HEK293 (cell line): ENCODE measurements at regions not wholly inside any gene's neighbourhood (a gene's known extent, or its start where the extent isn't known, plus 50 kb on each side); places are given as distances from the start of the nearest gene placed in this dataset.

Experiments used
- CTCF ChIA-PET: fragments of 350-600 bp; formaldehyde crosslinking; extraction: SDS; loops from one replicate; lab custom pipeline; 2021; ENCODE audit warnings: antibody characterized with exemption; lab: Yijun Ruan, JAX
- POLR2A ChIA-PET: fragments of 300-600 bp; formaldehyde crosslinking; extraction: SDS; loops from one replicate; lab custom pipeline; 2020; ENCODE audit warnings: antibody characterized with exemption, inconsistent platforms; lab: Yijun Ruan, JAX
- H3K27ac ChIP-seq: fragments of 200-500 bp; sonication (Bioruptor generic); 2 replicates; pipeline ENCODE4 v1.5.1; 2014; ENCODE audit warnings: low read depth, low read length, control low read depth, inconsistent platforms; ENCODE audit errors: extremely low read depth
- H3K36me3 ChIP-seq, 2 experiments: fragments of 200-500 bp in 1 of 2; sonication (Bioruptor generic) in 1 of 2; 1 replicate in 1 of 2; 2 replicates in 1 of 2; pipeline ENCODE4 v1.5.1; 2014 to 2017; ENCODE audit warnings: inconsistent platforms in 2 of 2, low read length in 2 of 2; ENCODE audit not compliant: control insufficient read depth in 2 of 2, insufficient read depth in 1 of 2
- H3K4me1 ChIP-seq: fragments of 200-500 bp; sonication (Bioruptor generic); 2 replicates; pipeline ENCODE4 v1.5.1; 2014; ENCODE audit warnings: mild to moderate bottlenecking, low read length, inconsistent platforms; ENCODE audit not compliant: control insufficient read depth, insufficient read depth
- H3K4me3 ChIP-seq: 2 replicates; pipeline ENCODE4 v1.5.1; 2011; ENCODE audit warnings: low read depth, mild to moderate bottlenecking, control low read depth, low read length, moderate library complexity
- H3K9me3 ChIP-seq: fragments of 200-500 bp; sonication (Bioruptor generic); 2 replicates; pipeline ENCODE4 v1.5.1; 2014; ENCODE audit warnings: low read depth, low read length, inconsistent platforms; ENCODE audit not compliant: control insufficient read depth, insufficient read depth
- KLF7 ChIP-seq: fragments of 450-650 bp; formaldehyde crosslinking; IDR thresholded peaks from 2 replicates; pipeline ENCODE4 v1.5.1; 2016; ENCODE audit warnings: missing biosample characterization, missing genetic modification characterization, borderline replicate concordance
- TSHZ1 ChIP-seq: fragments of 450-650 bp; formaldehyde crosslinking; IDR thresholded peaks from 2 replicates; pipeline ENCODE4 v1.5.1; 2016; ENCODE audit warnings: missing biosample characterization, missing genetic modification characterization, borderline replicate concordance
- ZFP37 ChIP-seq: fragments of 450-650 bp; formaldehyde crosslinking; IDR thresholded peaks from 2 replicates; pipeline ENCODE4 v1.5.1; 2016; ENCODE audit warnings: missing biosample characterization, missing genetic modification characterization
- ZNF157 ChIP-seq: fragments of 450-650 bp; formaldehyde crosslinking; IDR thresholded peaks from 2 replicates; pipeline ENCODE4 v1.5.1; 2016; ENCODE audit warnings: missing biosample characterization, missing genetic modification characterization
- ZNF175 ChIP-seq: fragments of 450-650 bp; formaldehyde crosslinking; IDR thresholded peaks from 2 replicates; pipeline ENCODE4 v1.5.1; 2016; ENCODE audit warnings: missing biosample characterization, missing genetic modification characterization
- ZNF239 ChIP-seq: fragments of 450-650 bp; formaldehyde crosslinking; IDR thresholded peaks from 2 replicates; pipeline ENCODE4 v1.5.1; 2016; ENCODE audit warnings: missing biosample characterization, missing genetic modification characterization
- ZNF501 ChIP-seq: fragments of 450-650 bp; formaldehyde crosslinking; IDR thresholded peaks from 2 replicates; pipeline ENCODE4 v1.5.1; 2016; ENCODE audit warnings: missing biosample characterization, missing genetic modification characterization
- ZNF548 ChIP-seq: fragments of 450-650 bp; formaldehyde crosslinking; IDR thresholded peaks from 2 replicates; pipeline ENCODE4 v1.5.1; 2016; ENCODE audit warnings: missing biosample characterization, missing genetic modification characterization
- ZNF600 ChIP-seq: fragments of 450-650 bp; formaldehyde crosslinking; IDR thresholded peaks from 2 replicates; pipeline ENCODE4 v1.5.1; 2016; ENCODE audit warnings: missing biosample characterization, missing genetic modification characterization
- ZNF747 ChIP-seq: fragments of 450-650 bp; formaldehyde crosslinking; IDR thresholded peaks from 2 replicates; pipeline ENCODE4 v1.5.1; 2016; ENCODE audit warnings: missing biosample characterization, missing genetic modification characterization
- ZNF792 ChIP-seq: fragments of 450-650 bp; formaldehyde crosslinking; IDR thresholded peaks from 2 replicates; pipeline ENCODE4 v1.5.1; 2016; ENCODE audit warnings: missing biosample characterization, missing genetic modification characterization
- ZNF843 ChIP-seq: fragments of 450-650 bp; formaldehyde crosslinking; IDR thresholded peaks from 2 replicates; pipeline ENCODE4 v1.5.1; 2016; ENCODE audit warnings: missing biosample characterization, missing genetic modification characterization
- TF ChIP-seq, protein P1 (sequence below): IDR thresholded peaks from 2 replicates; pipeline ENCODE4 v1.6.1; 2011; ENCODE audit warnings: mild to moderate bottlenecking, low read depth, low read length, borderline replicate concordance
- TF ChIP-seq, protein P2 (sequence below): fragments of 450-650 bp; formaldehyde crosslinking; conservative IDR thresholded peaks from 2 replicates; pipeline ENCODE4 v1.5.1; 2016; ENCODE audit warnings: low read depth, missing biosample characterization, missing genetic modification characterization
- TF ChIP-seq, protein P3 (sequence below): fragments of 450-650 bp; formaldehyde crosslinking; IDR thresholded peaks from 2 replicates; pipeline ENCODE4 v1.5.1; 2016; ENCODE audit warnings: missing biosample characterization, missing genetic modification characterization
- TF ChIP-seq, protein P4 (sequence below): fragments of 450-650 bp; formaldehyde crosslinking; IDR thresholded peaks from 2 replicates; pipeline ENCODE4 v1.5.1; 2016; ENCODE audit warnings: missing biosample characterization, missing genetic modification characterization
- TF ChIP-seq, protein P5 (sequence below): fragments of 450-650 bp; IDR thresholded peaks from 2 replicates; pipeline ENCODE4 v1.5.1; 2018; ENCODE audit warnings: missing biosample characterization, missing genetic modification characterization

DNA sequence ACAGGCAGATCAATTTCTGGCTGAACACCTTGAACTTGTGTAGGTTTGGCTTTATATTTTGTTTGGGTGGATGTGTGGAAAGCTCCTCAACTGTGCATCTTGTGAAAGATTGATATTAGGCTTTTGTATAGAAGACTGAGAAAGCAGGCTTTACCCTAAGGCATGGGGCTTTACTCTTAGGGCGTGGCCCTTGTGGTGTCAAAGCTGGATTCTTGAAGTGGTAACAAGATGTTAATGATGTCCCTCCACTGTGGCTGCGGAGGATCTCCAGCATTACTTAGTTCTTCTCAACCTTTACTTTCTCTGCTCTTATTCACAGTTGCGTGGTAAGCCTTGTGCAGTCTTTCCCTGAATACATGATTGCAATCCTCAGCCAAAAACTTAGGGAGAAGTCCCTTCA is 54.1 kb upstream of the HECTD2 start:
- TF ChIP-seq, protein P1, sequence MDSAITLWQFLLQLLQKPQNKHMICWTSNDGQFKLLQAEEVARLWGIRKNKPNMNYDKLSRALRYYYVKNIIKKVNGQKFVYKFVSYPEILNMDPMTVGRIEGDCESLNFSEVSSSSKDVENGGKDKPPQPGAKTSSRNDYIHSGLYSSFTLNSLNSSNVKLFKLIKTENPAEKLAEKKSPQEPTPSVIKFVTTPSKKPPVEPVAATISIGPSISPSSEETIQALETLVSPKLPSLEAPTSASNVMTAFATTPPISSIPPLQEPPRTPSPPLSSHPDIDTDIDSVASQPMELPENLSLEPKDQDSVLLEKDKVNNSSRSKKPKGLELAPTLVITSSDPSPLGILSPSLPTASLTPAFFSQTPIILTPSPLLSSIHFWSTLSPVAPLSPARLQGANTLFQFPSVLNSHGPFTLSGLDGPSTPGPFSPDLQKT = no peak
- TF ChIP-seq ZNF548 (no peak), ZFP37 (no peak), KLF7 (tag by site-specific recombination) (no peak), ZNF157 (no peak), ZNF501 (tag by site-specific recombination) (no peak), ZNF747 (tag by site-specific recombination) (no peak), ZNF239 (tag by site-specific recombination) (no peak), ZNF600 (no peak), ZNF175 (tag by site-specific recombination) (no peak), ZNF843 (tag by site-specific recombination) (no peak), ZNF792 (tag by site-specific recombination) (no peak), TSHZ1 (tag by site-specific recombination) (no peak)
- TF ChIP-seq, protein P2, sequence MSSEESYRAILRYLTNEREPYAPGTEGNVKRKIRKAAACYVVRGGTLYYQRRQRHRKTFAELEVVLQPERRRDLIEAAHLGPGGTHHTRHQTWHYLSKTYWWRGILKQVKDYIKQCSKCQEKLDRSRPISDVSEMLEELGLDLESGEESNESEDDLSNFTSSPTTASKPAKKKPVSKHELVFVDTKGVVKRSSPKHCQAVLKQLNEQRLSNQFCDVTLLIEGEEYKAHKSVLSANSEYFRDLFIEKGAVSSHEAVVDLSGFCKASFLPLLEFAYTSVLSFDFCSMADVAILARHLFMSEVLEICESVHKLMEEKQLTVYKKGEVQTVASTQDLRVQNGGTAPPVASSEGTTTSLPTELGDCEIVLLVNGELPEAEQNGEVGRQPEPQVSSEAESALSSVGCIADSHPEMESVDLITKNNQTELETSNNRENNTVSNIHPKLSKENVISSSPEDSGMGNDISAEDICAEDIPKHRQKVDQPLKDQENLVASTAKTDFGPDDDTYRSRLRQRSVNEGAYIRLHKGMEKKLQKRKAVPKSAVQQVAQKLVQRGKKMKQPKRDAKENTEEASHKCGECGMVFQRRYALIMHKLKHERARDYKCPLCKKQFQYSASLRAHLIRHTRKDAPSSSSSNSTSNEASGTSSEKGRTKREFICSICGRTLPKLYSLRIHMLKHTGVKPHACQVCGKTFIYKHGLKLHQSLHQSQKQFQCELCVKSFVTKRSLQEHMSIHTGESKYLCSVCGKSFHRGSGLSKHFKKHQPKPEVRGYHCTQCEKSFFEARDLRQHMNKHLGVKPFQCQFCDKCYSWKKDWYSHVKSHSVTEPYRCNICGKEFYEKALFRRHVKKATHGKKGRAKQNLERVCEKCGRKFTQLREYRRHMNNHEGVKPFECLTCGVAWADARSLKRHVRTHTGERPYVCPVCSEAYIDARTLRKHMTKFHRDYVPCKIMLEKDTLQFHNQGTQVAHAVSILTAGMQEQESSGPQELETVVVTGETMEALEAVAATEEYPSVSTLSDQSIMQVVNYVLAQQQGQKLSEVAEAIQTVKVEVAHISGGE (tag by site-specific recombination) = no peak
- TF ChIP-seq, protein P3, sequence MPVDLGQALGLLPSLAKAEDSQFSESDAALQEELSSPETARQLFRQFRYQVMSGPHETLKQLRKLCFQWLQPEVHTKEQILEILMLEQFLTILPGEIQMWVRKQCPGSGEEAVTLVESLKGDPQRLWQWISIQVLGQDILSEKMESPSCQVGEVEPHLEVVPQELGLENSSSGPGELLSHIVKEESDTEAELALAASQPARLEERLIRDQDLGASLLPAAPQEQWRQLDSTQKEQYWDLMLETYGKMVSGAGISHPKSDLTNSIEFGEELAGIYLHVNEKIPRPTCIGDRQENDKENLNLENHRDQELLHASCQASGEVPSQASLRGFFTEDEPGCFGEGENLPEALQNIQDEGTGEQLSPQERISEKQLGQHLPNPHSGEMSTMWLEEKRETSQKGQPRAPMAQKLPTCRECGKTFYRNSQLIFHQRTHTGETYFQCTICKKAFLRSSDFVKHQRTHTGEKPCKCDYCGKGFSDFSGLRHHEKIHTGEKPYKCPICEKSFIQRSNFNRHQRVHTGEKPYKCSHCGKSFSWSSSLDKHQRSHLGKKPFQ = no peak
- TF ChIP-seq, protein P4, sequence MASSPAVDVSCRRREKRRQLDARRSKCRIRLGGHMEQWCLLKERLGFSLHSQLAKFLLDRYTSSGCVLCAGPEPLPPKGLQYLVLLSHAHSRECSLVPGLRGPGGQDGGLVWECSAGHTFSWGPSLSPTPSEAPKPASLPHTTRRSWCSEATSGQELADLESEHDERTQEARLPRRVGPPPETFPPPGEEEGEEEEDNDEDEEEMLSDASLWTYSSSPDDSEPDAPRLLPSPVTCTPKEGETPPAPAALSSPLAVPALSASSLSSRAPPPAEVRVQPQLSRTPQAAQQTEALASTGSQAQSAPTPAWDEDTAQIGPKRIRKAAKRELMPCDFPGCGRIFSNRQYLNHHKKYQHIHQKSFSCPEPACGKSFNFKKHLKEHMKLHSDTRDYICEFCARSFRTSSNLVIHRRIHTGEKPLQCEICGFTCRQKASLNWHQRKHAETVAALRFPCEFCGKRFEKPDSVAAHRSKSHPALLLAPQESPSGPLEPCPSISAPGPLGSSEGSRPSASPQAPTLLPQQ (tag by site-specific recombination) = no peak
- TF ChIP-seq, protein P5, sequence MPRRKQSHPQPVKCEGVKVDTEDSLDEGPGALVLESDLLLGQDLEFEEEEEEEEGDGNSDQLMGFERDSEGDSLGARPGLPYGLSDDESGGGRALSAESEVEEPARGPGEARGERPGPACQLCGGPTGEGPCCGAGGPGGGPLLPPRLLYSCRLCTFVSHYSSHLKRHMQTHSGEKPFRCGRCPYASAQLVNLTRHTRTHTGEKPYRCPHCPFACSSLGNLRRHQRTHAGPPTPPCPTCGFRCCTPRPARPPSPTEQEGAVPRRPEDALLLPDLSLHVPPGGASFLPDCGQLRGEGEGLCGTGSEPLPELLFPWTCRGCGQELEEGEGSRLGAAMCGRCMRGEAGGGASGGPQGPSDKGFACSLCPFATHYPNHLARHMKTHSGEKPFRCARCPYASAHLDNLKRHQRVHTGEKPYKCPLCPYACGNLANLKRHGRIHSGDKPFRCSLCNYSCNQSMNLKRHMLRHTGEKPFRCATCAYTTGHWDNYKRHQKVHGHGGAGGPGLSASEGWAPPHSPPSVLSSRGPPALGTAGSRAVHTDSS (tag by site-specific recombination) = no peak
- no peaks in the 10 kb centered on the region for H3K9me3 ChIP-seq
- no peaks in the 10 kb centered on the region for H3K4me1 ChIP-seq
- H3K4me3 ChIP-seq = no peak overlapping the region
- no peak overlapping the region for H3K27ac ChIP-seq
- no peaks in the 10 kb centered on the region for H3K36me3 ChIP-seq
- CTCF ChIA-PET = no interaction called here
- POLR2A ChIA-PET = no interaction called here
